GM18867 (cell line): ENCODE measurements at regions not wholly inside any gene's neighbourhood (a gene's known extent, or its start where the extent isn't known, plus 50 kb on each side); places are given as distances from the start of the nearest gene placed in this dataset.

ENCODE experiments used
- ATAC-seq: cut with Tn5 transposase; IDR thresholded peaks from one replicate; pipeline ENCODE4 v1.9.1; 2021; ENCODE audit warnings: mild to moderate bottlenecking, moderate library complexity; ENCODE audit not compliant: unreplicated experiment

GRCh38 chr14:66140213-66140918 lies 345.8 kb upstream of the CCDC196 start:
- ATAC-seq = peak; percentile 90

- no peak for ATAC-seq
Observed at GRCh38 chr14:66140963-66141362, 345.2 kb upstream of the CCDC196 start.

GRCh38 chr14:66141733-66142132 lies 344.4 kb upstream of the CCDC196 start:
- no peak for ATAC-seq

GRCh38 chr14:66143387-66144112 lies 342.6 kb upstream of the CCDC196 start:
- ATAC-seq = no peak

- ATAC-seq = no peak
Observed at GRCh38 chr14:66152302-66152701, 333.9 kb upstream of the CCDC196 start.

GRCh38 chr14:66152747-66153146 lies 333.4 kb upstream of the CCDC196 start:
- no peak for ATAC-seq

GRCh38 chr14:66163023-66163422 lies 323.1 kb upstream of the CCDC196 start:
- no peak for ATAC-seq

- no peak for ATAC-seq
Observed at GRCh38 chr14:66165337-66165736, 320.8 kb upstream of the CCDC196 start.

GRCh38 chr14:66174453-66174891 lies 311.7 kb upstream of the CCDC196 start:
- ATAC-seq = no peak

- no peak for ATAC-seq
Observed at GRCh38 chr14:66177935-66178334, 308.2 kb upstream of the CCDC196 start.

- no peak for ATAC-seq
Observed at GRCh38 chr14:66196670-66197069, 289.5 kb upstream of the CCDC196 start.

GRCh38 chr14:66197276-66197675 lies 288.9 kb upstream of the CCDC196 start:
- ATAC-seq = no peak

GRCh38 chr14:66206554-66206953 lies 279.6 kb upstream of the CCDC196 start:
- no peak for ATAC-seq

GRCh38 chr14:66216763-66217162 lies 269.4 kb upstream of the CCDC196 start:
- no peak for ATAC-seq

GRCh38 chr14:66219886-66220285 lies 266.3 kb upstream of the CCDC196 start:
- ATAC-seq = no peak

GRCh38 chr14:66224492-66225178 lies 261.5 kb upstream of the CCDC196 start:
- no peak for ATAC-seq

- ATAC-seq = no peak
Observed at GRCh38 chr14:66225337-66225736, 260.8 kb upstream of the CCDC196 start.

GRCh38 chr14:66228267-66228970 lies 257.8 kb upstream of the CCDC196 start:
- no peak for ATAC-seq

- ATAC-seq = no peak
Observed at GRCh38 chr14:66231820-66232219, 254.4 kb upstream of the CCDC196 start.

GRCh38 chr14:66233591-66233990 lies 252.6 kb upstream of the CCDC196 start:
- no peak for ATAC-seq

GRCh38 chr14:66234411-66234810 lies 251.8 kb upstream of the CCDC196 start:
- ATAC-seq = no peak
